ENCODE measurements at regions not wholly inside any gene's neighbourhood (a gene's known extent, or its start where the extent isn't known, plus 50 kb on each side); places are given as distances from the start of the nearest gene placed in this dataset.

DNA sequence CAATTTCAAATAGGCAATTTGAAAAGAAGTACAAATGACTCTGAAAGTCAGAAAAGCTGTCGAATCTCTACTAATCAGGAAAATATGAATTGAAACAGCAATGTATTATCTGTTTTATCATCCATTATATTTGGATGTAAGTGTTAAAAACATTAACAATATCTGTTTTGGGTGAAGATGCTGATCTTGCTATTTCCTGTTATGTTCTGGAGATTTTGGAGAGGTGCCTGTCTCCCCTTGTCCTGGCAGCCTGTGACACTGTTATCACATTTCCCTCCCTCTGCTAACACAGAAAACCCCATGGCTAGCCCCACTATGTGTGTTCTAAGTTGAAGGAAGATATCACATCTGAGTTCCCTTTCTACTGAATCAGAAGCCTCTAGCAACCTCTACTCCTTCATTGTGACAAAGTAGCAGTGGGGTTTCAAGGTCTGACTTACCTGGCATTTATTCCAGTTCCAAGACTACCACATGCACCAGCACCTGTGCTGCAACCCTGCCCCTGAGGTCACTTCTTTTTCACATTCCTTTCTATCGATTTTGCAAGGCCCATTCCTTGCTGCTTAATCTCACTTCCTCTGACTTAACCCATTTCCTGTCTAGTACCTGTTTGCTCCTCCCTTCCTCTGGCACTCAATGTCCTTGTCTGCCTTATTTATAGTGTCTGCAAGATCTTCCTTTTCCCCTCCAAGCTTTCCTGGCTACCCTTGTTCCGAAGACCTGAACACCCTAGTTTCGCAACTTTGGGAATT lies 95.5 kb upstream of the COL8A1 start:
- no peak for TF ChIP-seq POLR2A (IDR thresholded peaks at IDR 0.05; ENCODE audit: low read depth, low read length)
- no peak for TF ChIP-seq POLR2AphosphoS5 (IDR thresholded peaks at IDR 0.05; ENCODE audit: low read depth, low read length)

Measured in GM12892 (cell line).